ENCODE measurements at regions not wholly inside any gene's neighbourhood (a gene's known extent, or its start where the extent isn't known, plus 50 kb on each side); places are given as distances from the start of the nearest gene placed in this dataset.

DNA sequence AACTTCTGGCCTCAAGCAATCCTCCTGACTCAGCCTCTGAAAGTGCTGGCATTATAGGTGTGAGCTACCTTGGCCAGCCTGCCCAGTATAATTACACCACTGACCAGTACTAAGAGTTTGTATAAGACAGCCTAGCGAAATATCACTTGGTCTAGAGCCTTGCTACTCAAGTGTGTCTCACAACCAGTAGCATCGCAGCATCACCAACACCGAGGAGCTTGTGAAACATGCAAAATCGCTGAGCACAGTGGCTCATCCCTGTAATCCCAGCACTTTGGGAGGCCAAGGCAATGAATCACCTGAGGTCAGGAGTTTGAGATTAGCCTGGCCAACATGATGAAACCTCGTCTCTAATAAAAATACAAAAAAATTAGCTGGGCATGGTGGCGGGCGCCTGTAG, 102.0 kb upstream of the GATB start:
- ATAC-seq = no peak
- TF ChIP-seq PPARA (CRISPR knock-in tag; IDR thresholded peaks at IDR 0.05; ENCODE audit: borderline replicate concordance) (no peak), TOX (CRISPR knock-in tag; IDR thresholded peaks at IDR 0.05; ENCODE audit: borderline replicate concordance) (no peak), OSR1 (CRISPR knock-in tag; IDR thresholded peaks at IDR 0.05) (no peak), RARB (CRISPR knock-in tag; IDR thresholded peaks at IDR 0.05) (no peak), ZC3H10 (CRISPR knock-in tag; IDR thresholded peaks at IDR 0.05) (no peak), ESRRG (CRISPR knock-in tag; IDR thresholded peaks at IDR 0.05) (no peak), ZFP3 (CRISPR knock-in tag; IDR thresholded peaks at IDR 0.05) (no peak), ZFP30 (CRISPR knock-in tag; IDR thresholded peaks at IDR 0.05) (no peak), ZNF565 (CRISPR knock-in tag; conservative IDR thresholded peaks at IDR 0.05; ENCODE audit: low read depth) (no peak), CSDC2 (CRISPR knock-in tag; IDR thresholded peaks at IDR 0.05) (no peak), GLIS3 (CRISPR knock-in tag; IDR thresholded peaks at IDR 0.05) (no peak), ZNF8 (CRISPR knock-in tag; IDR thresholded peaks at IDR 0.05) (no peak)
- TF ChIP-seq, protein P1, sequence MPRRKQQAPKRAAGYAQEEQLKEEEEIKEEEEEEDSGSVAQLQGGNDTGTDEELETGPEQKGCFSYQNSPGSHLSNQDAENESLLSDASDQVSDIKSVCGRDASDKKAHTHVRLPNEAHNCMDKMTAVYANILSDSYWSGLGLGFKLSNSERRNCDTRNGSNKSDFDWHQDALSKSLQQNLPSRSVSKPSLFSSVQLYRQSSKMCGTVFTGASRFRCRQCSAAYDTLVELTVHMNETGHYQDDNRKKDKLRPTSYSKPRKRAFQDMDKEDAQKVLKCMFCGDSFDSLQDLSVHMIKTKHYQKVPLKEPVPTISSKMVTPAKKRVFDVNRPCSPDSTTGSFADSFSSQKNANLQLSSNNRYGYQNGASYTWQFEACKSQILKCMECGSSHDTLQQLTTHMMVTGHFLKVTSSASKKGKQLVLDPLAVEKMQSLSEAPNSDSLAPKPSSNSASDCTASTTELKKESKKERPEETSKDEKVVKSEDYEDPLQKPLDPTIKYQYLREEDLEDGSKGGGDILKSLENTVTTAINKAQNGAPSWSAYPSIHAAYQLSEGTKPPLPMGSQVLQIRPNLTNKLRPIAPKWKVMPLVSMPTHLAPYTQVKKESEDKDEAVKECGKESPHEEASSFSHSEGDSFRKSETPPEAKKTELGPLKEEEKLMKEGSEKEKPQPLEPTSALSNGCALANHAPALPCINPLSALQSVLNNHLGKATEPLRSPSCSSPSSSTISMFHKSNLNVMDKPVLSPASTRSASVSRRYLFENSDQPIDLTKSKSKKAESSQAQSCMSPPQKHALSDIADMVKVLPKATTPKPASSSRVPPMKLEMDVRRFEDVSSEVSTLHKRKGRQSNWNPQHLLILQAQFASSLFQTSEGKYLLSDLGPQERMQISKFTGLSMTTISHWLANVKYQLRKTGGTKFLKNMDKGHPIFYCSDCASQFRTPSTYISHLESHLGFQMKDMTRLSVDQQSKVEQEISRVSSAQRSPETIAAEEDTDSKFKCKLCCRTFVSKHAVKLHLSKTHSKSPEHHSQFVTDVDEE (CRISPR knock-in tag; IDR thresholded peaks at IDR 0.05) = no peak
- TF ChIP-seq, protein P2, sequence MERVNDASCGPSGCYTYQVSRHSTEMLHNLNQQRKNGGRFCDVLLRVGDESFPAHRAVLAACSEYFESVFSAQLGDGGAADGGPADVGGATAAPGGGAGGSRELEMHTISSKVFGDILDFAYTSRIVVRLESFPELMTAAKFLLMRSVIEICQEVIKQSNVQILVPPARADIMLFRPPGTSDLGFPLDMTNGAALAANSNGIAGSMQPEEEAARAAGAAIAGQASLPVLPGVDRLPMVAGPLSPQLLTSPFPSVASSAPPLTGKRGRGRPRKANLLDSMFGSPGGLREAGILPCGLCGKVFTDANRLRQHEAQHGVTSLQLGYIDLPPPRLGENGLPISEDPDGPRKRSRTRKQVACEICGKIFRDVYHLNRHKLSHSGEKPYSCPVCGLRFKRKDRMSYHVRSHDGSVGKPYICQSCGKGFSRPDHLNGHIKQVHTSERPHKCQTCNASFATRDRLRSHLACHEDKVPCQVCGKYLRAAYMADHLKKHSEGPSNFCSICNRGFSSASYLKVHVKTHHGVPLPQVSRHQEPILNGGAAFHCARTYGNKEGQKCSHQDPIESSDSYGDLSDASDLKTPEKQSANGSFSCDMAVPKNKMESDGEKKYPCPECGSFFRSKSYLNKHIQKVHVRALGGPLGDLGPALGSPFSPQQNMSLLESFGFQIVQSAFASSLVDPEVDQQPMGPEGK (CRISPR knock-in tag; IDR thresholded peaks at IDR 0.05; ENCODE audit: borderline replicate concordance) = no peak

DNA sequence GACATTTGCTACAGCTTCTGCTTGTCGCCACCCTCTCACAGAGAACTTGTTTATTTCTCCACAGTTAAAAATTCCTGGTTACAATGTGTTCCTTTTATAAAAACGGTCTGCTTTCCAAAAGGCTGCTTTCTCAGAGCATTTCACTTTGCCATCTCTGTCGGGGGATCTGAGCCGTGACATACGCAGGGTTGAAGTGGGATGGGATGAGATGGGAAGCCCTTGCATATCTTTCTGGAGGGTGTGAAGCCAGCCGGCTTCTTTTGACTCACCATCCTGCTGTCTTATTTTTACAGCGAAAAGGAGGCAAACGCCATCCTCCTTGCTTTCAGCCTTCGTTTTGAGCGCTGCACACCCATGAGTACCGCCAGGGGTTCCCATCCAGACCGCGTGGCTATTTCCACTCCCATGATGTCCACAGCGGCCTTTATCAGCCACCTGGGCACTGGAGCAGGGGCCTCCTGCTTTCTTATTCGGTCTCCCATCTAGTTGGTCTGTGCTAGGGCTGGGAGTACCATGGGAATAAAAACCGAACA, 99.8 kb upstream of the GATB start:
- ATAC-seq = no peak
- no peak for TF ChIP-seq ZFP30 (CRISPR knock-in tag; IDR thresholded peaks at IDR 0.05)
- TF ChIP-seq, protein P2 (CRISPR knock-in tag; IDR thresholded peaks at IDR 0.05; ENCODE audit: borderline replicate concordance) = no peak
- no peak for TF ChIP-seq BACH2 (CRISPR knock-in tag; IDR thresholded peaks at IDR 0.05; ENCODE audit: borderline replicate concordance)
- TF ChIP-seq ZC3H10 (CRISPR knock-in tag; IDR thresholded peaks at IDR 0.05) = no peak
- TF ChIP-seq, protein P3, sequence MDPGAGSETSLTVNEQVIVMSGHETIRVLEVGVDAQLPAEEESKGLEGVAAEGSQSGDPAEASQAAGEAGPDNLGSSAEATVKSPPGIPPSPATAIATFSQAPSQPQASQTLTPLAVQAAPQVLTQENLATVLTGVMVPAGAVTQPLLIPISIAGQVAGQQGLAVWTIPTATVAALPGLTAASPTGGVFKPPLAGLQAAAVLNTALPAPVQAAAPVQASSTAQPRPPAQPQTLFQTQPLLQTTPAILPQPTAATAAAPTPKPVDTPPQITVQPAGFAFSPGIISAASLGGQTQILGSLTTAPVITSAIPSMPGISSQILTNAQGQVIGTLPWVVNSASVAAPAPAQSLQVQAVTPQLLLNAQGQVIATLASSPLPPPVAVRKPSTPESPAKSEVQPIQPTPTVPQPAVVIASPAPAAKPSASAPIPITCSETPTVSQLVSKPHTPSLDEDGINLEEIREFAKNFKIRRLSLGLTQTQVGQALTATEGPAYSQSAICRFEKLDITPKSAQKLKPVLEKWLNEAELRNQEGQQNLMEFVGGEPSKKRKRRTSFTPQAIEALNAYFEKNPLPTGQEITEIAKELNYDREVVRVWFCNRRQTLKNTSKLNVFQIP (CRISPR knock-in tag; IDR thresholded peaks at IDR 0.05; ENCODE audit: borderline replicate concordance, low read depth) = no peak
- no peak for TF ChIP-seq TOX (CRISPR knock-in tag; IDR thresholded peaks at IDR 0.05; ENCODE audit: borderline replicate concordance)
- TF ChIP-seq, protein P4, sequence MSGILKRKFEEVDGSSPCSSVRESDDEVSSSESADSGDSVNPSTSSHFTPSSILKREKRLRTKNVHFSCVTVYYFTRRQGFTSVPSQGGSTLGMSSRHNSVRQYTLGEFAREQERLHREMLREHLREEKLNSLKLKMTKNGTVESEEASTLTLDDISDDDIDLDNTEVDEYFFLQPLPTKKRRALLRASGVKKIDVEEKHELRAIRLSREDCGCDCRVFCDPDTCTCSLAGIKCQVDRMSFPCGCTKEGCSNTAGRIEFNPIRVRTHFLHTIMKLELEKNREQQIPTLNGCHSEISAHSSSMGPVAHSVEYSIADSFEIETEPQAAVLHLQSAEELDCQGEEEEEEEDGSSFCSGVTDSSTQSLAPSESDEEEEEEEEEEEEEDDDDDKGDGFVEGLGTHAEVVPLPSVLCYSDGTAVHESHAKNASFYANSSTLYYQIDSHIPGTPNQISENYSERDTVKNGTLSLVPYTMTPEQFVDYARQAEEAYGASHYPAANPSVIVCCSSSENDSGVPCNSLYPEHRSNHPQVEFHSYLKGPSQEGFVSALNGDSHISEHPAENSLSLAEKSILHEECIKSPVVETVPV (CRISPR knock-in tag; IDR thresholded peaks at IDR 0.05) = no peak
- TF ChIP-seq OSR1 (CRISPR knock-in tag; IDR thresholded peaks at IDR 0.05) = no peak
- TF ChIP-seq ARNTL (CRISPR knock-in tag; IDR thresholded peaks at IDR 0.05; ENCODE audit: borderline replicate concordance, low read depth) = no peak
- TF ChIP-seq, protein P5, sequence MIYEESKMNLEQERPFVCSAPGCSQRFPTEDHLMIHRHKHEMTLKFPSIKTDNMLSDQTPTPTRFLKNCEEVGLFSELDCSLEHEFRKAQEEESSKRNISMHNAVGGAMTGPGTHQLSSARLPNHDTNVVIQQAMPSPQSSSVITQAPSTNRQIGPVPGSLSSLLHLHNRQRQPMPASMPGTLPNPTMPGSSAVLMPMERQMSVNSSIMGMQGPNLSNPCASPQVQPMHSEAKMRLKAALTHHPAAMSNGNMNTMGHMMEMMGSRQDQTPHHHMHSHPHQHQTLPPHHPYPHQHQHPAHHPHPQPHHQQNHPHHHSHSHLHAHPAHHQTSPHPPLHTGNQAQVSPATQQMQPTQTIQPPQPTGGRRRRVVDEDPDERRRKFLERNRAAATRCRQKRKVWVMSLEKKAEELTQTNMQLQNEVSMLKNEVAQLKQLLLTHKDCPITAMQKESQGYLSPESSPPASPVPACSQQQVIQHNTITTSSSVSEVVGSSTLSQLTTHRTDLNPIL (CRISPR knock-in tag; IDR thresholded peaks at IDR 0.05; ENCODE audit: low read depth) = no peak
- TF ChIP-seq GLIS3 (CRISPR knock-in tag; IDR thresholded peaks at IDR 0.05) = no peak
- TF ChIP-seq TCF4 (CRISPR knock-in tag; IDR thresholded peaks at IDR 0.05; ENCODE audit: borderline replicate concordance) = no peak
- TF ChIP-seq ISL1 (CRISPR knock-in tag; IDR thresholded peaks at IDR 0.05) = no peak
